ENCODE measurements at regions not wholly inside any gene's neighbourhood (a gene's known extent, or its start where the extent isn't known, plus 50 kb on each side); places are given as distances from the start of the nearest gene placed in this dataset.

DNA sequence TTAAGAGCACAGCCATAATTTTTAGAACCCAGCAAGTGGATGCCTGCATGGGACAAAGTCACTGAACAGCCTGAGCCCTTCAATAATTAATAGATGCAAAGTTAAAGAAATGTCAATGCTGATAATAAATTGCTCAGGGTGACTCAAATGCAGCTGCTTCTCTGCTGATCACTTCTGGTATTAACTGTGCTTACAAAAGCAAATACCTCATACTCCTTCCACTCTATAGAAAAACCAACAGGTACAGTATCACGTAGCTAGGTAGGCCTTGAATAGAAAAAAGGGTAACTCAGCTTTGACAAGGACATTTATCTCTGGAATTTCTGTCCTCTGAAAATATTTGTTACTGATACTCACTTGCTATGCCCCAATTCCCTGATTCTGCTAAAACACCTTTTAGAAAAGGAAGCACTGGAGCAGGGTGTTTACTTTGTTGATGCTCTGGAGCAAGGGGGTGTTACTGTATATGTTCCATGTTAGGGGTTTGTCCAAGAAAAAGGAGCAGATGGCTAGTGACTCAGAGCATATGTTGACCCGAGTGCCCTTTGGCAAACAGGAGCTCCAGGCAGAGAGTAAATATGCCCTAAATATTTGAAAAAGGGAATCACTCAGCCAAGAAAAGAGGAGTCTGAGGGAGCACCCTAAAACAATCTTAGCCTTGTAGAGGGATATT, 59.1 kb upstream of the RTN4 start (continued):
- TF ChIP-seq ZFX (CRISPR knock-in tag; IDR thresholded peaks at IDR 0.05; ENCODE audit: low read depth): no peak
- TF ChIP-seq, protein P1, sequence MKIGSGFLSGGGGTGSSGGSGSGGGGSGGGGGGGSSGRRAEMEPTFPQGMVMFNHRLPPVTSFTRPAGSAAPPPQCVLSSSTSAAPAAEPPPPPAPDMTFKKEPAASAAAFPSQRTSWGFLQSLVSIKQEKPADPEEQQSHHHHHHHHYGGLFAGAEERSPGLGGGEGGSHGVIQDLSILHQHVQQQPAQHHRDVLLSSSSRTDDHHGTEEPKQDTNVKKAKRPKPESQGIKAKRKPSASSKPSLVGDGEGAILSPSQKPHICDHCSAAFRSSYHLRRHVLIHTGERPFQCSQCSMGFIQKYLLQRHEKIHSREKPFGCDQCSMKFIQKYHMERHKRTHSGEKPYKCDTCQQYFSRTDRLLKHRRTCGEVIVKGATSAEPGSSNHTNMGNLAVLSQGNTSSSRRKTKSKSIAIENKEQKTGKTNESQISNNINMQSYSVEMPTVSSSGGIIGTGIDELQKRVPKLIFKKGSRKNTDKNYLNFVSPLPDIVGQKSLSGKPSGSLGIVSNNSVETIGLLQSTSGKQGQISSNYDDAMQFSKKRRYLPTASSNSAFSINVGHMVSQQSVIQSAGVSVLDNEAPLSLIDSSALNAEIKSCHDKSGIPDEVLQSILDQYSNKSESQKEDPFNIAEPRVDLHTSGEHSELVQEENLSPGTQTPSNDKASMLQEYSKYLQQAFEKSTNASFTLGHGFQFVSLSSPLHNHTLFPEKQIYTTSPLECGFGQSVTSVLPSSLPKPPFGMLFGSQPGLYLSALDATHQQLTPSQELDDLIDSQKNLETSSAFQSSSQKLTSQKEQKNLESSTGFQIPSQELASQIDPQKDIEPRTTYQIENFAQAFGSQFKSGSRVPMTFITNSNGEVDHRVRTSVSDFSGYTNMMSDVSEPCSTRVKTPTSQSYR (CRISPR knock-in tag; IDR thresholded peaks at IDR 0.05; ENCODE audit: borderline replicate concordance): no peak
- no peak for TF ChIP-seq ZNF343 (CRISPR knock-in tag; IDR thresholded peaks at IDR 0.05)
- TF ChIP-seq ZNF350 (CRISPR knock-in tag; IDR thresholded peaks at IDR 0.05; ENCODE audit: borderline replicate concordance, low read depth): no peak
- TF ChIP-seq ZNF326 (CRISPR knock-in tag; IDR thresholded peaks at IDR 0.05; ENCODE audit: borderline replicate concordance): no peak
- TF ChIP-seq ELF4 (CRISPR knock-in tag; IDR thresholded peaks at IDR 0.05; ENCODE audit: borderline replicate concordance): no peak
- TF ChIP-seq ZNF776 (CRISPR knock-in tag; IDR thresholded peaks at IDR 0.05): no peak
- TF ChIP-seq XRCC5 (optimal IDR thresholded peaks at IDR 0.05; ENCODE audit: low read length): peak; percentile 64
- TF ChIP-seq, protein P2, sequence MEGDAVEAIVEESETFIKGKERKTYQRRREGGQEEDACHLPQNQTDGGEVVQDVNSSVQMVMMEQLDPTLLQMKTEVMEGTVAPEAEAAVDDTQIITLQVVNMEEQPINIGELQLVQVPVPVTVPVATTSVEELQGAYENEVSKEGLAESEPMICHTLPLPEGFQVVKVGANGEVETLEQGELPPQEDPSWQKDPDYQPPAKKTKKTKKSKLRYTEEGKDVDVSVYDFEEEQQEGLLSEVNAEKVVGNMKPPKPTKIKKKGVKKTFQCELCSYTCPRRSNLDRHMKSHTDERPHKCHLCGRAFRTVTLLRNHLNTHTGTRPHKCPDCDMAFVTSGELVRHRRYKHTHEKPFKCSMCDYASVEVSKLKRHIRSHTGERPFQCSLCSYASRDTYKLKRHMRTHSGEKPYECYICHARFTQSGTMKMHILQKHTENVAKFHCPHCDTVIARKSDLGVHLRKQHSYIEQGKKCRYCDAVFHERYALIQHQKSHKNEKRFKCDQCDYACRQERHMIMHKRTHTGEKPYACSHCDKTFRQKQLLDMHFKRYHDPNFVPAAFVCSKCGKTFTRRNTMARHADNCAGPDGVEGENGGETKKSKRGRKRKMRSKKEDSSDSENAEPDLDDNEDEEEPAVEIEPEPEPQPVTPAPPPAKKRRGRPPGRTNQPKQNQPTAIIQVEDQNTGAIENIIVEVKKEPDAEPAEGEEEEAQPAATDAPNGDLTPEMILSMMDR (CRISPR knock-in tag; IDR thresholded peaks at IDR 0.05): no peak
- TF ChIP-seq SSRP1 (CRISPR knock-in tag; IDR thresholded peaks at IDR 0.05): no peak
- TF ChIP-seq, protein P3, sequence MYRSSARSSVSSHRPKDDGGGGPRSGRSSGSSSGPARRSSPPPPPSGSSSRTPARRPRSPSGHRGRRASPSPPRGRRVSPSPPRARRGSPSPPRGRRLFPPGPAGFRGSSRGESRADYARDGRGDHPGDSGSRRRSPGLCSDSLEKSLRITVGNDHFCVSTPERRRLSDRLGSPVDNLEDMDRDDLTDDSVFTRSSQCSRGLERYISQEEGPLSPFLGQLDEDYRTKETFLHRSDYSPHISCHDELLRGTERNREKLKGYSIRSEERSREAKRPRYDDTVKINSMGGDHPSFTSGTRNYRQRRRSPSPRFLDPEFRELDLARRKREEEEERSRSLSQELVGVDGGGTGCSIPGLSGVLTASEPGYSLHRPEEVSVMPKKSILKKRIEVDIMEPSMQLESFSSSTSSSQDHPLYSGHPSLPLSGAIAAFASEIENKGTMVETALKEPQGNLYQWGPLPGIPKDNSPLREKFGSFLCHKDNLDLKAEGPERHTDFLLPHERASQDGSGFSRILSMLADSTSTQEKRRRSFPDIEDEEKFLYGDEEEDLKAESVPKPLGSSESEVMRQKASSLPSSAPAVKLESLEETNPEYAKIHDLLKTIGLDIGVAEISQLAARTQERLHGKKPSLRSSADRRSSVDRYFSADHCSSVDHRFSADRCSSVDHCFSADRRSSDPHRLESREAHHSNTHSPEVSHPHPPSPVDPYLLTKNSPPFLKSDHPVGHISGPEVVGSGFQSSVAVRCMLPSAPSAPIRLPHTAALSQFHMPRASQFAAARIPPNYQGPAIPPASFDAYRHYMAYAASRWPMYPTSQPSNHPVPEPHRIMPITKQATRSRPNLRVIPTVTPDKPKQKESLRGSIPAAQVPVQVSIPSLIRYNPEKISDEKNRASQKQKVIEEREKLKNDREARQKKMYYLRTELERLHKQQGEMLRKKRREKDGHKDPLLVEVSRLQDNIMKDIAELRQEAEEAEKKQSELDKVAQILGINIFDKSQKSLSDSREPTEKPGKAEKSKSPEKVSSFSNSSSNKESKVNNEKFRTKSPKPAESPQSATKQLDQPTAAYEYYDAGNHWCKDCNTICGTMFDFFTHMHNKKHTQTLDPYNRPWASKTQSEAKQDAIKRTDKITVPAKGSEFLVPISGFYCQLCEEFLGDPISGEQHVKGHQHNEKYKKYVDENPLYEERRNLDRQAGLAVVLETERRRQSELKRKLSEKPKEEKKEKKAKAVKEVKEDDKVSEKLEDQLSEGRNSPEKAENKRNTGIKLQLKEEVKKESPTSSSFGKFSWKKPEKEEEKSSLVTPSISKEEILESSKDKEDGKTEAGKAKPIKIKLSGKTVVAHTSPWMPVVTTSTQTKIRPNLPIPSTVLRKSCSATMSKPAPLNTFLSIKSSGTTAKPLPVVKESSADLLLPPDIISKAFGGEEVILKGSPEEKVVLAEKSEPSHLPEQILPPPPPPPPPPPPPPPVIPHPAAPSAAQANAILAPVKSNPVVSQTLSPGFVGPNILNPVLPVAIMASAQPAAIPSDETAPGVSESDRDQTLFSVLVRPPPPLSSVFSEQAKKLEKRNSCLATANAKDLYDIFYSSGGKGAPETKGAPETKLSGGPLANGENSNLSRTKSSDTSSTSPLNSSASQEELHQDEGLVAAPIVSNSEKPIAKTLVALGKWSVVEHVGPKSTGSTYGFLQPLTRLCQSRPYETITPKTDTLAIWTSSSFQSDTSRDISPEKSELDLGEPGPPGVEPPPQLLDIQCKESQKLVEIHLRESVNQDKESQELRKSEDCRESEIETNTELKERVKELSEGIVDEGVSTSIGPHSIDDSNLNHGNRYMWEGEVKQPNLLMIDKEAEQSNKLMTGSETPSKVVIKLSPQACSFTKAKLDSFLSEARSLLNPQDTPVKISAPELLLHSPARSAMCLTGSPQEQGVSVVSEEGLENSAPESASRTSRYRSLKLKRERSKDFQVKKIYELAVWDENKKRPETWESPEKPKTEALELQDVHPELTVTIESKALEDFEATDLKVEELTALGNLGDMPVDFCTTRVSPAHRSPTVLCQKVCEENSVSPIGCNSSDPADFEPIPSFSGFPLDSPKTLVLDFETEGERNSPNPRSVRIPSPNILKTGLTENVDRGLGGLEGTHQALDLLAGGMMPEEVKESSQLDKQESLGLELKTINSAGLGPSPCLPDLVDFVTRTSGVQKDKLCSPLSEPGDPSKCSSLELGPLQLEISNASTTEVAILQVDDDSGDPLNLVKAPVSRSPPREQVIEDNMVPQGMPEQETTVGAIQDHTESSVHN (CRISPR knock-in tag; IDR thresholded peaks at IDR 0.05): no peak
- TF ChIP-seq, protein P4, sequence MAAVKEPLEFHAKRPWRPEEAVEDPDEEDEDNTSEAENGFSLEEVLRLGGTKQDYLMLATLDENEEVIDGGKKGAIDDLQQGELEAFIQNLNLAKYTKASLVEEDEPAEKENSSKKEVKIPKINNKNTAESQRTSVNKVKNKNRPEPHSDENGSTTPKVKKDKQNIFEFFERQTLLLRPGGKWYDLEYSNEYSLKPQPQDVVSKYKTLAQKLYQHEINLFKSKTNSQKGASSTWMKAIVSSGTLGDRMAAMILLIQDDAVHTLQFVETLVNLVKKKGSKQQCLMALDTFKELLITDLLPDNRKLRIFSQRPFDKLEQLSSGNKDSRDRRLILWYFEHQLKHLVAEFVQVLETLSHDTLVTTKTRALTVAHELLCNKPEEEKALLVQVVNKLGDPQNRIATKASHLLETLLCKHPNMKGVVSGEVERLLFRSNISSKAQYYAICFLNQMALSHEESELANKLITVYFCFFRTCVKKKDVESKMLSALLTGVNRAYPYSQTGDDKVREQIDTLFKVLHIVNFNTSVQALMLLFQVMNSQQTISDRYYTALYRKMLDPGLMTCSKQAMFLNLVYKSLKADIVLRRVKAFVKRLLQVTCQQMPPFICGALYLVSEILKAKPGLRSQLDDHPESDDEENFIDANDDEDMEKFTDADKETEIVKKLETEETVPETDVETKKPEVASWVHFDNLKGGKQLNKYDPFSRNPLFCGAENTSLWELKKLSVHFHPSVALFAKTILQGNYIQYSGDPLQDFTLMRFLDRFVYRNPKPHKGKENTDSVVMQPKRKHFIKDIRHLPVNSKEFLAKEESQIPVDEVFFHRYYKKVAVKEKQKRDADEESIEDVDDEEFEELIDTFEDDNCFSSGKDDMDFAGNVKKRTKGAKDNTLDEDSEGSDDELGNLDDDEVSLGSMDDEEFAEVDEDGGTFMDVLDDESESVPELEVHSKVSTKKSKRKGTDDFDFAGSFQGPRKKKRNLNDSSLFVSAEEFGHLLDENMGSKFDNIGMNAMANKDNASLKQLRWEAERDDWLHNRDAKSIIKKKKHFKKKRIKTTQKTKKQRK (IDR thresholded peaks at IDR 0.05; ENCODE audit: low read length): no peak
- no peak for TF ChIP-seq ATM (IDR thresholded peaks at IDR 0.05; ENCODE audit: borderline replicate concordance)

All from HepG2 (cell line).